NCI-H146 treated with DMSO at 0.1 percent for 48 hours (cell line): ENCODE measurements at regions not wholly inside any gene's neighbourhood (a gene's known extent, or its start where the extent isn't known, plus 50 kb on each side); places are given as distances from the start of the nearest gene placed in this dataset.

ENCODE experiments used
- DNase-seq: peaks from one replicate; lab custom pipeline; 2025; ENCODE audit not compliant: unreplicated experiment; lab: John Stamatoyannopoulos, UW

DNA sequence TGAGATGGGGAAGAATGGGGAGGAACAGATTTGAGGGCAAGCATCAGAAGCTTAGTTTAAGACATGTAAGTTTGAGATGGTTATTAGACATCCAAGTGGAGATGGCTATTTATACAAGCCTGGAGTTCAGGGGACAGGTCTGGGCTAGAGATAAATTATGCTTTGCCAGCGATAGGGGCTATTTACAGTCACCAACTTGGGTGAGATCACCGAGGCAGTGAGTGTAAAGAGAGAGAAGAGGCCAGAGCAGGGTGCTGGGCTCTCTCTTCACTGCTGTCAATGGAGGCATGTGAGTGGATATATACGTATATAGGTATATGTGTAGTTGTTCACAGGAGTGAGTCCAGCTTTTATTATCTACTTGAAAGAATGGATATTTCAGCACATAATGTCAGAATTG, 81.0 kb downstream of the QPCT start:
- no peak for DNase-seq

GRCh38 chr2:37427241-37427640, 82.8 kb downstream of the QPCT start:
- no peak for DNase-seq

DNA sequence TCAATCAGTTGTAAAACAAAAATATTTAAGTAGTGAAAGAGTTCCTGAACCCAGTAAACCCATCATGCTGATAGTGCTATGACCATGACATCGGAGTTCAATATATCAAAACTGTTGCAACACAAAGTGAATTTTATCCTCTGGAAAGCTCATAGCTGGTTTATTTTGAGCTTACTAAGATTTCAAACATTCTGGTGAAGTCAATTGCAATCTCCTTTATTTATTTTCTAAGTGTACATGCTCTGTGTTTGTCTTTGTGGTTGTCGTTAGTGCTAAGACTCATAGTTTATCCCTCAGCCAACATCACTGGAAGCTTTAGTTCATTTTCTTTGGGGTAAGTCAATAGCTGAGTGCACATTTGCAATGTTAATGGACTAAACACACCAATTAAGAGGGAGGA, 91.9 kb downstream of the QPCT start:
- no peak for DNase-seq

- DNase-seq: no peak
Measured at GRCh38 chr2:37439131-37439642, 94.8 kb downstream of the QPCT start.

GRCh38 chr2:37441055-37441454, 96.6 kb downstream of the QPCT start:
- no peak for DNase-seq

GRCh38 chr2:37443082-37443481, 98.7 kb downstream of the QPCT start:
- DNase-seq: no peak

DNA sequence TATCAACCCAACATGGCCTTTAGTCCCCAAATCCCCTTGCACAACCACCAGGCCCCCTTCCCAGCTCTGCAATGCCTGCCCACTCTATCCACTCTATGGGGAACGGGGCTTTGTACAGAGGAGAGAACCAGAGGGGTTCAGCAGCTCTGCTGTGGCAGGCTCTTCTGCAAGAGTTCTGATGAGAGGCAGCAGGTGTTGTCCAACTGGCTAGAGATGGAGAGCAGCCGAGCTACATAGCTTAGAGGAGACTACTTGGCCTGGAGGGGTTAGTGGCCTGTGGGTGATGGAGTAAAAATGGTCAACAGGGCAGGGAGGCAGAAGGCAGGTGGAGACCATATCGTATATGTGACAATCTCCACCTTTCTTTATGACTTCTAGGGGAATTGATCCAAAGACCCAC, 103.0 kb downstream of the QPCT start:
- DNase-seq: no peak

- no peak for DNase-seq
Measured at GRCh38 chr2:37448342-37449120, 104.1 kb downstream of the QPCT start.

DNA sequence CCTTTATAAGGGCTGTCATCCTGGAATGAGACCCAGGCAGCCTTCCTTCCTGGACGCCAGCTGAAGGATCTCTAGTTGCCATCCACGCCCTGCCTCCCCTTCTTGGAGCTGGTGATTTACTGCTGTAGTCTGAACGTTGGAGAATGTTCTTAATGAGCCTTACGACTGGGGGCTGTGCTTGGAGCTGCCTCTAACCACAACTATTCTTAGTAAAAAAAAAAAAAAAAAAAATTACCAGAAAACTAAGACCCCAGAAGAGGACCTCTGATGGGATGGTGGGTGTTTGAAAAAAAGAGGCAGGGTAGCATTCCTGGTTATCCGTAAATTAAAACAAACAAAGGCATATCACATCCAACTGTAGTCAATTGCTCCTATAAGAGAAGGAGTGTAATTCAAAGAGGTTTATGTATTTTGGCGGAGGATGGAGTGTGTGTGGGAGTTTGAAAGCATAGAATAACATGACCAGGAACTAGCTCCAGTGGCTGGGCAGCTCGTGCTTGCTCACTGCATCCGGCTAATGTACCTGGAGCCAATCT, 105.4 kb downstream of the QPCT start:
- DNase-seq: no peak

GRCh38 chr2:37453027-37453426, 108.6 kb downstream of the QPCT start:
- DNase-seq: no peak

DNA sequence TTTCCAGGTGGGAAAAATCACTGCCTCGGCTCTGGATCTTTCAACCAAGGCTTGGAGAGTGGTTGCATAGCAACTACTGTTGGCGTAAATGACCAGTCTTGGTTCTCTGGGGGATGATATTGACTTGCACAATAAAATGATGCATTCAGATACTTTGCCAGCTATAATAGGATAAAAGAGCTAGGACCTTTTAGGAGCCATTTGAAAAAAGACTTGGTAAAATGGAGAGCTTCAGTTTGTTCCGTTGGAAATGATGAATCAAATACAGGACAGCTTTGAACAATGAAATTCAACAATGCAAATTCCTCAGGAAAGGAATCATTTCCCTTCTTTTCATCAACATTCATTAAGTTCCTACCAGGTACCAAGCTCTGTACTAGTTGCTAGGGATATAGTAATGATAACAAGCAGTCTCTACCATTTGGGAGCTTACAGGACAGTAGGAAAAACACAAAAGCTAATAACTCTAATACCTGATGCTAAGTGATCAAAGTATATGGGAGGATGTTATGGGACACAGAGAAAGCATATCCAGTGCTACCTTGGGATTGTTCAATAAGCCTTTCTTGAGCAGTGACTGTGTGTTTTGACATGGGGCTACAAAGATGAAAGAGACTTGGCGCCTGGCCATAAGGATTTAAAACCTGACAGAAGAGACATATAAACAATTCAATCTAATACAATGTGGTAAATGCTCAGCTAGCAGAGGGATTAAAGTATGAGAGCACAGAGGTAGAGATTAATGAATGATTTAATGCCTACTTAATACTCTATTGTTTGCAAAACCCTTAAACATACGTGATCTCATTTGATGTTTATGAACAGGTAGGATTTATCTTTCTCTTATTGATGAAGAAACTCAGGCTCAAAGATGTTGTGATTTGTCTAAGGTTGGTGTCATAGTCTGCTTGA, 110.7 kb downstream of the QPCT start:
- no peak for DNase-seq

DNA sequence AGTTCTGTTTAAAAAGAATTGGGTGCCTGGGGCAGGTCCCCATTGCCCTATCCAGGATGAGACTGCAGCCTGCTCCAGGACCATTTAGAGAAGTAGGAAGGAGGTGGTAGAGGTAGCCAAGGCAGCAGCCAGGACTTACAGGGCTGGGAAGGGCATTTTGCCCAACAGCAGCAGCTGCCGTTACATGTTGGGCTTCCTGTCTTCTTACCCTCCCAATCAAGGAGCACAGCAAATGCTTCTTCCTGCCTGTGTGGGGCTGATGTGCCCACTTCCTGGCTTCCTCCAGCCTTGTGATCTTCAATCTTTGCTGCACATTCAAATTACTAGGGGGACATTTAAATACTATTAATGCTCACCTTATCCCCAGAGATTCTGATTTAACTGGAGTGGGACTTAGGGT, 112.0 kb downstream of the QPCT start:
- DNase-seq: no peak

DNA sequence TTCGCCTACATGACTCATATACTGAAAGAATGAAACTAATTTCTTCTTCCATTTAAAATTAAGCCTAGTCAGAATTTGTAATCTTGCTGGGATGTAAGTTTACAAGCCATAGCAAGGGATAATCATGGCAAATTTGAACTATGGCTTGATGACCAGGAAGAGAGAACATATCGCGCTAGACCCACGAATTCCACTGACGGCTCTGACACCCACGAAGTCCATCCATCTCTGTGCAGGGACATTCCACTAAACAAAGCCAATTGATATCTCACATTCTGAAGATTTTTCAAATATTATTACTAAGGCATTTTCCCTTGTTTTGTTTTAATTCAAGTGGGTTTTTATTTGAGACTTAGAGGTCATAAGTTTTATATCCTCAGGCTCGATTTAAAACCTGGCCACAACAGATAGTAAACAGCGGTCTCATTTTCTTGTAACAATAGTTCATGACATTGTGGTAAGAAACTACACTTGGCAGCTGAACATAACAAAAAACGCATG, 113.0 kb downstream of the QPCT start:
- DNase-seq: no peak

- no peak for DNase-seq
Measured at GRCh38 chr2:37458133-37458532, 113.7 kb downstream of the QPCT start.

DNA sequence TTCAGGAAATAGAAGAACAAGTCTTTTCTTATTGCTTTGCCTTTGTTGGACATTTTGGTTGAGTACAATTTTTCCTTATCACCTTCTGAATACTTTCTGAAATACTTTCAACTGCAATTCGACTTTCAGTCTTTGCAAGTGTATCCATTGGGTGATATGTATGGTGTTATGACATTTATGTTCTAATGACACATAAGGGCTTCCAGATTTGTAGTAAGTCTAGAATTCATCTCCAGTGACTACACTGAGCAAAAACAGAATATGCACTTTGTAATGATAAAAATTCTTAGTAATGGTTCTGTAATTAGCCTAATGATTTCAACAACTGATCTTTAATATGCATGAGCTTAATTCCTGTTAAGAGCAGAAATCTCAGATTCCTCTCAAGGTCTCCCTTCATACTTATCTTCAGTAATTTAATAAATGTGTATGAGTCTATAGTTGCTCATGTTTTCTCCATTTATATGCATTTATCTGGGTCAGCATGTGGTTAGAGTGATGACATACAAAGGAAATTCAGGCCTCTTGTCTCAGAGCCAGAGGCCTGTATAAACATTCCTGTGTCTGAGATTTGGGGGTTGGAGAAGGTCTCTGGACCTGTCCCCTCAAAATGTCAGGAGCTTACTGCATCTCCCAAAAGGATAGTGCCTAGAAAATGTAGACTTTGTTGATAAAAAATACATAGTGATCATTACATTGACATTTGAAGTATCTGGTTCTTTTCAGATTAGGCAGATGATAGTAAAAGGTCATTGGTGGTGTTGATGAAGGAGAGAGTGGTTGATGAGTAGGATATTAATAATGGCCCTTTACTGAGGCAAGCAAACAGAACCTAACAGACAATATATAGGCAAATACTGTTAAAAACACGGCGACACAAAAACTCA, 114.9 kb downstream of the QPCT start:
- DNase-seq: no peak

- no peak for DNase-seq
Measured at GRCh38 chr2:37460896-37461229, 116.4 kb downstream of the QPCT start.

GRCh38 chr2:37464067-37464466, 119.6 kb downstream of the QPCT start:
- DNase-seq: no peak

DNA sequence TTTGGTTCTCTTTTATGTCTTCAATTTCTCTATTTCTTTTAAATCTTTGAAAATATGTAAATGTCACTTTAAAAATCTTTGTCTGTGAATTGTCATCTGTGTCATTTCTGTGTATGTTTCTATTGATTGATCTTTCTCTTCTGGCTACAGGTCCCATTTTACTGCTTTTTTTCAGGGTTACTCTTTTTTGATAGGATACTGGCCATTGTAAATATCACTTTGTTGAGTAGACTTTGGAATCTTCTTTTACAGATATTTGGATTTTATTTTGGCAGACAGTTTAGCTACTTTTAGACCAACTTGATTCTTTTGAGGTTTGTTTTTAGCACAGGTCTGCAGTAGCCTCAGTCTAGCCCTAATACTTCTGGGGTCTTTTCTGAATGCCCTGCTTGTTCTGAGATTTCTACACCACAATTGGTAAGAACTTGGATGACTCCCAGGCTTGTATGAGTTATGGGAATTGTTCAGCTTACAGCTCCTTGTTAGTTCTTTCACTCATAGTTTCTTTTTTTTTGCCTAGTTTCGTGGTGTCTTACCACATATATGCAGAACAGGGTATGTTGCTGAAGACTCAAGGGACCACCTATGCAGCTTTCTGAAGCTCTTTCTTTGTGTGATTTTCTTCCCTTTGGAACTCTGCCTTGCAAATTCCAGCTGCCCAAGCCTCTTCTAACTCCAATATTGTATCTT, 122.2 kb downstream of the QPCT start:
- no peak for DNase-seq

- DNase-seq: no peak
Measured at GRCh38 chr2:37468170-37468569, 123.7 kb downstream of the QPCT start.

DNA sequence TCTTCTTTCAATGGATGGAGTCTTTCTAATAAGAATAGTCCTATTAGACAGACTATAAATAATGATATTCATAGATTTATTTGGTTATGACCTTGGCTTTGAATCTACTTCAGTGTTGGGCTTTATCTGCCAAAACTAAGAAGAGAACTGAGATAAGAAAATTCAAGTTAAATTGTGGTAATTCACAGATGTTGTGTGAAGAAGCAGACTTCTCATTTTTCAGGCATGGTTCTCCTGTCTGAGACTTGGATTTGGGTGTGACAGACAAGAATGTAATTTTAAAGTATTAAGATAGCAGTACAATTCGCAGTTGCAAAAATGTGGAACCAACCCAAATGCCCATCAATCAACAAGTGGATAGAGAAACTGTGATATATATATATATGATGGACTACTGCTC, 124.7 kb downstream of the QPCT start:
- DNase-seq: no peak
